H1 (cell line): ENCODE measurements at regions not wholly inside any gene's neighbourhood (a gene's known extent, or its start where the extent isn't known, plus 50 kb on each side); places are given as distances from the start of the nearest gene placed in this dataset.

Source experiments
- CTCF ChIA-PET: fragments of 300-600 bp; sonication (Branson Sonifier 250); formaldehyde crosslinking; loops from one replicate; lab custom pipeline; 2021; ENCODE audit not compliant: partially characterized antibody; lab: Charles Lee
- POLR2A ChIA-PET: fragments of 300-600 bp; sonication (Branson Sonifier 250); formaldehyde crosslinking; loops from one replicate; lab custom pipeline; 2021; ENCODE audit warnings: inconsistent platforms; ENCODE audit not compliant: partially characterized antibody; lab: Charles Lee
- DNase-seq, 2 experiments: peaks; one replicate each; pipeline versions ENCODE4 v3.0.0 to v3.0.0-alpha.2; 2010 to 2022; ENCODE audit warnings: low spot score in 2 of 2, low read depth in 1 of 2, mixed read lengths in 1 of 2
- FAIRE-seq: peaks from 2 replicates; lab custom pipeline; 2011; peaks lifted over from hg19 to GRCh38; lab: Jason Lieb, UNC
- H2AFZ ChIP-seq: 2 replicates; pipeline ENCODE4 v1.8.1; 2012; ENCODE audit warnings: low read length, inconsistent platforms
- H2AK5ac ChIP-seq: 2 replicates; pipeline ENCODE4 v1.6.1; 2013; ENCODE audit warnings: low read depth, low read length
- H2BK120ac ChIP-seq: replicated peaks from 2 replicates; pipeline ENCODE3; 2013; ENCODE audit warnings: low read depth, low read length, inconsistent platforms
- H2BK12ac ChIP-seq: 2 replicates; pipeline ENCODE4 v1.6.1; 2013; ENCODE audit warnings: low read depth, low read length
- H2BK15ac ChIP-seq: 2 replicates; pipeline ENCODE4 v1.6.1; 2013; ENCODE audit warnings: low read length
- H2BK20ac ChIP-seq: 2 replicates; pipeline ENCODE4 v1.6.1; 2013; ENCODE audit warnings: low read length
- H2BK5ac ChIP-seq: 2 replicates; pipeline ENCODE4 v1.6.1; 2013; ENCODE audit warnings: low read depth, low read length
- H3K14ac ChIP-seq: 2 replicates; pipeline ENCODE4 v1.6.1; 2013; ENCODE audit warnings: inconsistent platforms; ENCODE audit not compliant: insufficient read length
- H3K18ac ChIP-seq: 2 replicates; pipeline ENCODE4 v1.6.1; 2013; ENCODE audit warnings: low read length; ENCODE audit errors: extremely low read depth
- H3K23ac ChIP-seq: 2 replicates; pipeline ENCODE4 v1.6.1; 2013; ENCODE audit warnings: inconsistent platforms; ENCODE audit not compliant: insufficient read length
- H3K23me2 ChIP-seq: 2 replicates; pipeline ENCODE4 v1.6.1; 2013; ENCODE audit warnings: low read depth, low read length
- H3K27ac ChIP-seq: 2 replicates; pipeline ENCODE4 v1.6.1; 2011; ENCODE audit warnings: low read depth, low read length, inconsistent platforms
- H3K27me3 ChIP-seq, 4 experiments: replicated peaks in 1 of 4; 1 replicate in 1 of 4; 2 replicates in 3 of 4; pipeline versions ENCODE4 v1.6.1 to v1.8.1; 2011 to 2013; ENCODE audit warnings: low read length in 3 of 4, mild to moderate bottlenecking in 3 of 4, inconsistent platforms in 2 of 4, mixed read lengths in 2 of 4, moderate library complexity in 1 of 4; ENCODE audit not compliant: control insufficient read depth in 3 of 4, insufficient read depth in 3 of 4; ENCODE audit errors: extremely low read depth in 1 of 4
- H3K36me3 ChIP-seq, 4 experiments: 2 replicates each; pipeline versions ENCODE4 v1.6.1 to v1.8.1; 2011 to 2013; ENCODE audit warnings: mild to moderate bottlenecking in 4 of 4, low read length in 3 of 4, moderate library complexity in 2 of 4, control low read depth in 1 of 4, inconsistent platforms in 1 of 4; ENCODE audit not compliant: insufficient read depth in 4 of 4, control insufficient read depth in 2 of 4
- H3K4ac ChIP-seq: replicated peaks from 2 replicates; pipeline ENCODE3; 2013; ENCODE audit warnings: low read length, low read depth, mixed read lengths, inconsistent platforms; ENCODE audit not compliant: insufficient read length
- H3K4me1 ChIP-seq, 4 experiments: replicated peaks in 1 of 4; 1 replicate in 1 of 4; 2 replicates in 3 of 4; pipeline versions ENCODE4 v1.6.1 to v1.8.1; 2011 to 2013; ENCODE audit warnings: low read length in 3 of 4, inconsistent platforms in 2 of 4, mixed read lengths in 1 of 4; ENCODE audit not compliant: insufficient read depth in 4 of 4, control insufficient read depth in 3 of 4
- H3K4me2 ChIP-seq, 2 experiments: 2 replicates each; pipeline versions ENCODE4 v1.6.1 to v1.8.1; 2011 to 2013; ENCODE audit warnings: low read depth in 2 of 2, low read length in 2 of 2, control low read depth in 1 of 2, inconsistent platforms in 1 of 2, mild to moderate bottlenecking in 1 of 2; ENCODE audit not compliant: insufficient read depth in 1 of 2
- H3K4me3 ChIP-seq, 4 experiments: fragments of 200-600, 300-600 bp in 1 of 4; sonication (generic), shearing (Covaris generic), sonication (Bioruptor Twin) in 1 of 4; 2 replicates each; pipeline versions ENCODE4 v1.5.1 to v1.8.1; 2011 to 2016; ENCODE audit warnings: low read length in 4 of 4, low read depth in 3 of 4, control low read depth in 2 of 4, inconsistent platforms in 2 of 4, mild to moderate bottlenecking in 2 of 4, mixed read lengths in 1 of 4, moderate library complexity in 1 of 4; ENCODE audit not compliant: insufficient read depth in 2 of 4; ENCODE audit errors: extremely low read depth in 1 of 4
- H3K56ac ChIP-seq: replicated peaks from 2 replicates; pipeline ENCODE3; 2013; ENCODE audit warnings: low read depth, mild to moderate bottlenecking, mixed read lengths, low read length, inconsistent platforms; ENCODE audit not compliant: insufficient read length
- H3K79me1 ChIP-seq: 2 replicates; pipeline ENCODE4 v1.6.1; 2013; ENCODE audit warnings: low read depth, low read length, control low read depth
- H3K79me2 ChIP-seq, 2 experiments: 2 replicates each; pipeline versions ENCODE4 v1.6.1 to v1.8.1; 2012 to 2013; ENCODE audit warnings: low read length in 2 of 2, mild to moderate bottlenecking in 2 of 2, inconsistent platforms in 1 of 2; ENCODE audit not compliant: insufficient read depth in 2 of 2, control insufficient read depth in 1 of 2
- H3K9ac ChIP-seq, 4 experiments: replicated peaks in 1 of 4; 1 replicate in 1 of 4; 2 replicates in 3 of 4; pipeline versions ENCODE4 v1.6.1 to v1.8.1; 2011 to 2013; ENCODE audit warnings: low read depth in 3 of 4, low read length in 3 of 4, control low read depth in 2 of 4, mild to moderate bottlenecking in 2 of 4, moderate library complexity in 2 of 4, inconsistent platforms in 1 of 4; ENCODE audit errors: extremely low read depth in 1 of 4
- H3K9me3 ChIP-seq, 2 experiments: 2 replicates each; pipeline versions ENCODE4 v1.6.1 to v1.8.1; 2012 to 2013; ENCODE audit warnings: mild to moderate bottlenecking in 2 of 2, moderate library complexity in 2 of 2, control low read depth in 1 of 2, inconsistent platforms in 1 of 2, low read depth in 1 of 2, low read length in 1 of 2, mixed read lengths in 1 of 2; ENCODE audit not compliant: insufficient read depth in 2 of 2
- H4K20me1 ChIP-seq, 2 experiments: replicated peaks in 1 of 2; 2 replicates each; pipeline versions ENCODE3 to v1.8.1; 2011 to 2013; ENCODE audit warnings: inconsistent platforms in 2 of 2, low read length in 2 of 2, mild to moderate bottlenecking in 1 of 2; ENCODE audit not compliant: insufficient read depth in 2 of 2, control insufficient read depth in 1 of 2
- H4K5ac ChIP-seq: 2 replicates; pipeline ENCODE4 v1.6.1; 2013; ENCODE audit warnings: low read length, low read depth, mixed read lengths, inconsistent platforms; ENCODE audit not compliant: insufficient read length
- H4K8ac ChIP-seq: 2 replicates; pipeline ENCODE4 v1.8.0; 2013; ENCODE audit warnings: mild to moderate bottlenecking, moderate library complexity, low read length, inconsistent platforms; ENCODE audit not compliant: insufficient read depth; ENCODE audit errors: extremely low read depth
- H4K91ac ChIP-seq: replicated peaks from 2 replicates; pipeline ENCODE3; 2013; ENCODE audit warnings: low read length, mixed read lengths, inconsistent platforms; ENCODE audit not compliant: insufficient read length
- KDM1A ChIP-seq: fragments of 200-600, 300-600 bp; sonication (generic); IDR thresholded peaks from 2 replicates; pipeline ENCODE4 v1.7.1; 2016; ENCODE audit warnings: mild to moderate bottlenecking, low read length, borderline replicate concordance
- KDM4A ChIP-seq: IDR thresholded peaks from one replicate; pipeline ENCODE4 v1.7.1; 2012; ENCODE audit warnings: low read depth, mild to moderate bottlenecking, moderate library complexity, low read length, inconsistent platforms; ENCODE audit not compliant: severe bottlenecking
- MAX ChIP-seq: IDR thresholded peaks from 2 replicates; pipeline ENCODE4 v1.6.1; 2012; ENCODE audit warnings: inconsistent platforms
- PHF8 ChIP-seq: fragments of 200-600 bp; sonication (generic); conservative IDR thresholded peaks from 2 replicates; pipeline ENCODE4 v1.7.1; 2012; ENCODE audit warnings: low read depth, mild to moderate bottlenecking, inconsistent platforms, low read length, moderate library complexity
- RNF2 ChIP-seq: fragments of 200-900, 300-1000 bp; sonication (generic); IDR thresholded peaks from 2 replicates; pipeline ENCODE4 v1.7.1; 2016; ENCODE audit warnings: borderline replicate concordance, low read depth, mild to moderate bottlenecking, antibody characterized with exemption, low read length; ENCODE audit not compliant: poor library complexity, severe bottlenecking; ENCODE audit errors: missing control alignments
- RXRA ChIP-seq: IDR thresholded peaks from 2 replicates; pipeline ENCODE4 v1.6.1; 2011; ENCODE audit warnings: low read depth, mild to moderate bottlenecking, low read length, moderate library complexity; ENCODE audit not compliant: insufficient read depth
- SP1 ChIP-seq: IDR thresholded peaks from 2 replicates; pipeline ENCODE4 v1.6.1; 2011; ENCODE audit warnings: low read depth, low read length
- SP2 ChIP-seq: IDR thresholded peaks from 2 replicates; pipeline ENCODE4 v1.6.1; 2012; ENCODE audit warnings: mild to moderate bottlenecking, low read length, inconsistent platforms
- TAF7 ChIP-seq: optimal IDR thresholded peaks from 2 replicates; pipeline ENCODE3; 2011; ENCODE audit warnings: low read depth, mild to moderate bottlenecking, inconsistent platforms, low read length, moderate library complexity, borderline replicate concordance
- TEAD4 ChIP-seq: IDR thresholded peaks from 2 replicates; pipeline ENCODE4 v1.6.1; 2012; ENCODE audit warnings: low read depth, low read length, inconsistent platforms, mixed read lengths
- ZNF274 ChIP-seq: IDR thresholded peaks from 2 replicates; pipeline ENCODE4 v1.7.0; 2012; ENCODE audit warnings: low read length, borderline replicate concordance; ENCODE audit errors: extremely low read depth
- WGBS, 2 experiments: shearing (Covaris generic) in 1 of 2; methylation state at CpG; one replicate each; pipeline versions ENCODE4 v1.1.6 to v1.1.7; 2013 to 2015; ENCODE audit warnings: low lambda C conversion rate in 2 of 2, mixed read lengths in 2 of 2, inconsistent platforms in 1 of 2, low coverage in 1 of 2, missing lambda C conversion rate in 1 of 2; ENCODE audit not compliant: insufficient replicate concordance in 2 of 2, insufficient coverage in 1 of 2, insufficient read length in 1 of 2; ENCODE audit errors: extremely low coverage in 1 of 2, missing lambda C conversion rate in 1 of 2; 5-methylcytosine and 5-hydroxymethylcytosine counted together

- WGBS, 2 experiments = 89% methylated on average over 4 of the region's 4 CpGs; no CpG with 5 or more reads in 1 of the 2 experiments
- POLR2A ChIA-PET = no interaction called here
- TF ChIP-seq SP1 (no peak), RXRA (no peak), PHF8 (no peak), KDM4A (no peak), SP2 (no peak), TAF7 (no peak), KDM1A (no peak), RNF2 (no peak), TEAD4 (no peak), MAX (no peak), ZNF274 (no peak)
Measured at GRCh38 chr15:62426387-62426956, 261.4 kb upstream of the C2CD4B start.

More at GRCh38 chr15:62426387-62426956, 261.4 kb upstream of the C2CD4B start:
- H3K23ac ChIP-seq = no peak overlapping the region
- no peak overlapping the region for H3K18ac ChIP-seq
- H4K8ac ChIP-seq = peak overlapping the region; percentile 65; the same call in 1 of the 2 replicates
- H2BK120ac ChIP-seq = no peak overlapping the region
- no peak overlapping the region for H3K4me2 ChIP-seq
- no peak overlapping the region for H2BK5ac ChIP-seq
- CTCF ChIA-PET = interaction anchor here (1.1 to 1.3 kb wide), 2 partner anchors 9 to 123 kb away, joined by 3 to 4 read pairs; no protein-coding TSS in a partner anchor
- no peak overlapping the region for H2BK20ac ChIP-seq
- H3K9ac ChIP-seq = no peak overlapping the region
- no peak overlapping the region for H4K5ac ChIP-seq
- no peak overlapping the region for H3K4me3 ChIP-seq
- H2AK5ac ChIP-seq = no peak overlapping the region
- DNase-seq (no peak), FAIRE-seq (no peak)
- H2BK12ac ChIP-seq = no peak overlapping the region
- H4K20me1 ChIP-seq = peaks cover 0 to 1% of the 10 kb centered on the region in 2 experiments
- no peak overlapping the region for H2BK15ac ChIP-seq
- H3K4ac ChIP-seq = no peak overlapping the region
- no peak overlapping the region for H3K14ac ChIP-seq
- 0 out of 2 replicates have a peak, but pooled peaks cover 3% of the 10 kb centered on the region for H3K79me1 ChIP-seq
- H4K91ac ChIP-seq = no peak overlapping the region
- H3K79me2 ChIP-seq = peaks cover 0 to 4% of the 10 kb centered on the region in 2 experiments; a peak in 1 of 4 replicates
- H3K36me3 ChIP-seq = no peaks in the 10 kb centered on the region
- no peak overlapping the region for H2AFZ ChIP-seq
- peaks cover 0 to 4% (median 0%) of the 10 kb centered on the region in 4 experiments; a peak in 2 of 7 replicates for H3K4me1 ChIP-seq
- no peak overlapping the region for H3K56ac ChIP-seq
- H3K27me3 ChIP-seq = no peaks in the 10 kb centered on the region
- no peaks in the 10 kb centered on the region for H3K9me3 ChIP-seq
- no peak overlapping the region for H3K27ac ChIP-seq
- H3K23me2 ChIP-seq = no peaks in the 10 kb centered on the region
